ENCODE measurements at regions not wholly inside any gene's neighbourhood (a gene's known extent, or its start where the extent isn't known, plus 50 kb on each side); places are given as distances from the start of the nearest gene placed in this dataset.
A peak's percentile ranks its signal among the peaks of the same experiment; 100 is the strongest.

DNA sequence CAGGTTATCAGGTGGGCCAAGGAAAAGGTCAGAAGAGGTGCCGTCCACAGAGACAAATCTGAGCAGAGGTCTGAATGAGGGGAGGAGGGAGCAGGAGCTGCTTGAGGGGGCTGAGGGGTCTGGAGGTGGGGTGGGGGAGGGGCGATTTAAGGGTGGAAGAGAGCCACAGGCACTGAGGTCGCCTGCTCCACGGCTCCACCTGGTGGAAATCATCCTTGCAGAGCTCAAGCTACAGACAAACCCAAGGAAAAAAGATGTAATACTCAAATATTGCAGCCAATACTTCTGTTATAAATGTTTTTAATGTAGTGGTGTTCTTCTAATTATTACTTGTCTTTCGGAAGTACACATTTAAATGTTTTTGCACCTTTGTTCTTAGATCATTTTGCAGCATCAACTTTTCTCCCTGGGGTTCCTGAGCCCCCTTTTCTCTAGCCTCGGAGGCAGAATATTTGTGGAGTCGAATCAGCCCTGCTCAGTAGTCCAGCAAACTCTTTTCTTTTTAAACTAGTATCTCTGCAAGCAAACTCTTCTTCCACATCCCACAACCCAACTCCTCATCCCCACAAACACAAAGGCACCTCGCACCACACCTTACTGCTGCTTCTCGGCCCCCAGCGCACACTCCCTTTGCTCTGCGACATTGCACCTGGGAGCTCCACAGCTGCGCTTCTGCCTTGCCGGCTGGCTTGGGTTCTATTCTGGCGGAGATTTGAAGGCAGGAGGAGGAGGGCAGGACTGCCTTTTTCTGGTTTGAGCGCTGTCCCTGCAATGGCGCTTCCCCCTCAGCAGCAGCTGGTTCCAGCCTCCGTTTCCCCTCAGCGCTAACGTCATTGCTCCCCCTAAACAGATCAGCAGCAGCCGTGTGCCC is 51.0 kb upstream of the TFAP2A start:
- no peaks in the 10 kb centered on the region for H3K36me3 Mint-ChIP-seq
- DNase-seq (ENCODE audit: low spot score) (no peak), ATAC-seq (peak in 1 of 2 donors; percentile 46)
- H3K4me3 Mint-ChIP-seq = no peak overlapping the region
- no peaks in the 10 kb centered on the region for H3K9me3 Mint-ChIP-seq
- no peaks in the 10 kb centered on the region for H3K4me1 Mint-ChIP-seq (ENCODE audit: low read depth in 2 of 2)
- H3K27me3 Mint-ChIP-seq = peaks cover 21% of the 10 kb centered on the region in 2 donors
- no peak overlapping the region for H3K27ac Mint-ChIP-seq

Data from natural killer cell treated with Interleukin-12 subunit alpha and Interleukin-12 subunit beta and Interleukin-15 and Interleukin-18, amount 100 ng/mL, for 72 hours (primary cell).